A549 (cell line): ENCODE measurements at regions not wholly inside any gene's neighbourhood (a gene's known extent, or its start where the extent isn't known, plus 50 kb on each side); places are given as distances from the start of the nearest gene placed in this dataset.

Source experiments
- ATAC-seq, 2 experiments: fragments of 200-7000 bp in 1 of 2; fragments of >200 bp in 1 of 2; cut with Nextera tagmentation in 1 of 2; cut with Tn5 transposase in 1 of 2; 3 replicates each; pipeline versions ENCODE4 v1.8.0 to v1.9.1; 2018 to 2020; ENCODE audit warnings: mild to moderate bottlenecking in 1 of 2, moderate library complexity in 1 of 2
- CTCF ChIA-PET: fragments of 300-600 bp; sonication (Branson Sonifier 250); formaldehyde crosslinking; extraction: SDS; loops from one replicate; lab custom pipeline; 2021; ENCODE audit warnings: antibody characterized with exemption, inconsistent platforms; lab: Yijun Ruan, JAX
- POLR2A ChIA-PET: fragments of 350-600 bp; formaldehyde crosslinking; extraction: SDS; loops from one replicate; lab custom pipeline; 2021; ENCODE audit warnings: antibody characterized with exemption, inconsistent platforms; lab: Yijun Ruan, JAX
- DNase-seq, 2 experiments: peaks; one replicate each; pipeline versions ENCODE4 v3.0.0 to v3.0.0-alpha.2; 2011 to 2016; ENCODE audit warnings: low read depth in 1 of 2, low spot score in 1 of 2
- FAIRE-seq: peaks from 2 replicates; lab custom pipeline; 2011; peaks lifted over from hg19 to GRCh38; lab: Jason Lieb, UNC
- H3K27ac ChIP-seq, 2 experiments: fragments of >200 bp; sonication (Bioruptor Twin); formaldehyde crosslinking; 3 replicates each; pipeline ENCODE4 v1.5.1; 2016 to 2017
- H3K4me1 ChIP-seq: fragments of >200 bp; sonication (Bioruptor Twin); formaldehyde crosslinking; 3 replicates; pipeline ENCODE4 v1.6.1; 2016
- H3K4me2 ChIP-seq: fragments of >200 bp; sonication (Bioruptor Twin); formaldehyde crosslinking; 3 replicates; pipeline ENCODE4 v1.6.1; 2016
- H3K4me3 ChIP-seq: fragments of >200 bp; sonication (Bioruptor Twin); formaldehyde crosslinking; 3 replicates; pipeline ENCODE4 v1.5.1; 2016
- H3K9me3 ChIP-seq: fragments of >200 bp; sonication (Bioruptor Twin); formaldehyde crosslinking; 3 replicates; pipeline ENCODE4 v1.6.1; 2016
- BHLHE40 ChIP-seq: IDR thresholded peaks from 2 replicates; pipeline ENCODE4 v1.6.1; 2012; ENCODE audit warnings: low read depth, low read length, inconsistent platforms
- CHD2 ChIP-seq: fragments of 150-350 bp; IDR thresholded peaks from 2 replicates; pipeline ENCODE4 v1.6.1; 2014; ENCODE audit warnings: low read length; ENCODE audit not compliant: partially characterized antibody
- EHMT2 ChIP-seq: fragments of 200-600 bp; sonication (generic); IDR thresholded peaks from 2 replicates; pipeline ENCODE4 v1.6.1; 2016; ENCODE audit warnings: antibody characterized with exemption, low read depth, mild to moderate bottlenecking, moderate library complexity
- EP300 ChIP-seq, 2 experiments: fragments of >200 bp; sonication (Bioruptor Twin); formaldehyde crosslinking; IDR thresholded peaks; 2 replicates in 1 of 2; 3 replicates in 1 of 2; pipeline ENCODE4 v1.6.1; 2016 to 2017
- FOSL2 ChIP-seq, 2 experiments: fragments of 450-650 bp in 1 of 2; fragments of >200 bp in 1 of 2; sonication (Bioruptor Twin) in 1 of 2; formaldehyde crosslinking; IDR thresholded peaks; 2 replicates each; pipeline versions ENCODE4 v1.5.0 to v1.6.1; 2016 to 2020; ENCODE audit warnings: mild to moderate bottlenecking in 1 of 2, moderate library complexity in 1 of 2
- GATA3 ChIP-seq: IDR thresholded peaks from 2 replicates; pipeline ENCODE4 v1.6.1; 2012; ENCODE audit warnings: borderline replicate concordance
- HDAC2 ChIP-seq: fragments of 200-600 bp; sonication (generic); IDR thresholded peaks from 2 replicates; pipeline ENCODE4 v1.6.1; 2016
- HEYL ChIP-seq: fragments of 250-450 bp; sonication (Bioruptor Pico); IDR thresholded peaks from 2 replicates; pipeline ENCODE4 v1.8.0; 2021; ENCODE audit warnings: mild to moderate bottlenecking, moderate library complexity
- HOXB5 ChIP-seq: fragments of 250-450 bp; sonication (Bioruptor Pico); IDR thresholded peaks from 2 replicates; pipeline ENCODE4 v1.5.0; 2020; ENCODE audit warnings: mild to moderate bottlenecking, moderate library complexity
- JUNB ChIP-seq: fragments of >200 bp; sonication (Bioruptor Twin); formaldehyde crosslinking; IDR thresholded peaks from 2 replicates; pipeline ENCODE4 v1.6.1; 2016
- KDM5A ChIP-seq: fragments of 200-600 bp; sonication (generic); IDR thresholded peaks from 2 replicates; pipeline ENCODE4 v1.6.1; 2016; ENCODE audit warnings: antibody characterized with exemption, mild to moderate bottlenecking
- MAFK ChIP-seq: fragments of 450-650 bp; IDR thresholded peaks from 2 replicates; pipeline ENCODE4 v1.6.1; 2014; ENCODE audit not compliant: partially characterized antibody
- MAX ChIP-seq: IDR thresholded peaks from 2 replicates; pipeline ENCODE4 v1.6.1; 2012
- RAD21 ChIP-seq, 2 experiments: fragments of >200 bp in 1 of 2; sonication (Bioruptor Twin) in 1 of 2; formaldehyde crosslinking in 1 of 2; IDR thresholded peaks in 1 of 2; conservative IDR thresholded peaks in 1 of 2; 2 replicates in 1 of 2; 3 replicates in 1 of 2; pipeline ENCODE4 v1.6.1; 2012 to 2018; ENCODE audit warnings: inconsistent platforms in 1 of 2
- REST ChIP-seq: fragments of 200-600 bp; sonication (generic); IDR thresholded peaks from 2 replicates; pipeline ENCODE4 v1.6.1; 2016; ENCODE audit warnings: antibody characterized with exemption, mild to moderate bottlenecking, moderate library complexity
- TFCP2L1 ChIP-seq: fragments of 250-450 bp; sonication (Bioruptor Pico); IDR thresholded peaks from 2 replicates; pipeline ENCODE4 v1.5.0; 2021; ENCODE audit warnings: mild to moderate bottlenecking
- ZC3H11A ChIP-seq: fragments of 450-650 bp; IDR thresholded peaks from 2 replicates; pipeline ENCODE4 v1.6.1; 2014; ENCODE audit warnings: antibody characterized with exemption, mild to moderate bottlenecking
- ZFP36 ChIP-seq: fragments of 450-650 bp; IDR thresholded peaks from 2 replicates; pipeline ENCODE4 v1.6.1; 2014; ENCODE audit warnings: borderline replicate concordance; ENCODE audit not compliant: partially characterized antibody
- WGBS: methylation state at CpG from one replicate; pipeline ENCODE4 v1.1.6; 2017; ENCODE audit errors: missing lambda C conversion rate; 5-methylcytosine and 5-hydroxymethylcytosine counted together

GRCh38 chr22:49067504-49067903 lies 760.2 kb downstream of the BRD1 start:
- TF ChIP-seq HOXB5 (CRISPR knock-in tag) (no peak), MAFK (peak; percentile 28)
- no peak for ATAC-seq
- Histone ChIP-seq H3K4me2 (no peak overlapping the region), H3K4me3 (no peak overlapping the region), H3K27ac (no peak overlapping the region), H3K4me1 (no peaks in the 10 kb centered on the region), H3K9me3 (no peaks in the 10 kb centered on the region)
- CTCF ChIA-PET: interaction anchor here (1.5 kb wide), 1 partner anchor 21 kb away, joined by 4 read pairs; no protein-coding TSS in a partner anchor
- no peak for DNase-seq
- POLR2A ChIA-PET: no interaction called here
- 38% methylated on average over 4 of the region's 4 CpGs for WGBS
- FAIRE-seq: no peak

GRCh38 chr22:49066619-49067018 lies 761.1 kb downstream of the BRD1 start:
- POLR2A ChIA-PET: no interaction called here
- no peaks in the 10 kb centered on the region for H3K4me1 ChIP-seq
- FAIRE-seq: no peak
- TF ChIP-seq BHLHE40: no peak
- no peak for TF ChIP-seq ZFP36
- TF ChIP-seq KDM5A: no peak
- TF ChIP-seq GATA3: no peak
- TF ChIP-seq REST: no peak
- TF ChIP-seq CHD2: no peak
- no peak for TF ChIP-seq HEYL (CRISPR knock-in tag)
- TF ChIP-seq FOSL2 (IDR thresholded peaks at IDR 0.05): no peak
- TF ChIP-seq FOSL2 (CRISPR knock-in tag; IDR thresholded peaks at IDR 0.05): no peak
- TF ChIP-seq EP300 (IDR thresholded peaks at IDR 0.05): no peak
- TF ChIP-seq, all 56 proteins: peak for 0
- DNase-seq (no peak), ATAC-seq (no peak)
- 51% methylated on average over 9 of the region's 9 CpGs for WGBS
- Histone ChIP-seq H3K27ac (no peak overlapping the region), H3K9me3 (no peaks in the 10 kb centered on the region), H3K4me3 (no peak overlapping the region), H3K4me2 (no peak overlapping the region)
- CTCF ChIA-PET: no interaction called here

- H3K9me3 ChIP-seq: no peaks in the 10 kb centered on the region
- ChIA-PET CTCF (no interaction called here), POLR2A (no interaction called here)
- no peak for TF ChIP-seq ZC3H11A
- TF ChIP-seq HDAC2: no peak
- TF ChIP-seq REST: no peak
- TF ChIP-seq EP300 (IDR thresholded peaks at IDR 0.05): no peak
- no peak for TF ChIP-seq TFCP2L1 (CRISPR knock-in tag)
- TF ChIP-seq MAX: no peak
- TF ChIP-seq EHMT2: no peak
- no peak for TF ChIP-seq RAD21 (conservative IDR thresholded peaks at IDR 0.05 in 1 of 2, IDR thresholded peaks at IDR 0.05 in 1 of 2)
- no peak for TF ChIP-seq BHLHE40
- TF ChIP-seq JUNB: no peak
- H3K27ac ChIP-seq: no peak overlapping the region
- no peak overlapping the region for H3K4me3 ChIP-seq
- H3K4me1 ChIP-seq: no peaks in the 10 kb centered on the region
- FAIRE-seq (no peak), ATAC-seq (no peak), DNase-seq (no peak)
- 32% methylated on average over 7 of the region's 7 CpGs for WGBS
- H3K4me2 ChIP-seq: no peak overlapping the region
Observed at GRCh38 chr22:49064836-49065235, 762.8 kb downstream of the BRD1 start.
